Mesendoderm (in vitro differentiated cells): ENCODE measurements at regions not wholly inside any gene's neighbourhood (a gene's known extent, or its start where the extent isn't known, plus 50 kb on each side); places are given as distances from the start of the nearest gene placed in this dataset.

Experiments used
- DNase-seq: peaks from one replicate; pipeline ENCODE4 v3.0.0; 2013
- H2AK5ac ChIP-seq: 2 replicates; pipeline ENCODE4 v1.6.1; 2013; ENCODE audit warnings: low read length, inconsistent platforms
- H2BK120ac ChIP-seq: 2 replicates; pipeline ENCODE4 v1.6.1; 2013; ENCODE audit warnings: low read depth, mild to moderate bottlenecking, low read length, moderate library complexity, mixed read lengths
- H2BK15ac ChIP-seq: replicated peaks from 2 replicates; pipeline ENCODE4 v1.6.1; 2013; ENCODE audit warnings: low read depth, mild to moderate bottlenecking, moderate library complexity
- H2BK5ac ChIP-seq: 2 replicates; pipeline ENCODE4 v1.6.1; 2013; ENCODE audit warnings: low read length, inconsistent platforms
- H3K18ac ChIP-seq: 2 replicates; pipeline ENCODE4 v1.6.1; 2013; ENCODE audit warnings: mild to moderate bottlenecking, low read length, mixed read lengths
- H3K23ac ChIP-seq: one replicate; pipeline ENCODE4 v1.6.1; 2013; ENCODE audit warnings: low read length
- H3K27ac ChIP-seq: 2 replicates; pipeline ENCODE4 v1.5.1; 2013; ENCODE audit warnings: low read depth, mild to moderate bottlenecking, inconsistent platforms, low read length, moderate library complexity
- H3K27me3 ChIP-seq: 2 replicates; pipeline ENCODE4 v1.6.1; 2013; ENCODE audit warnings: low read length, control low read depth, mild to moderate bottlenecking, inconsistent platforms; ENCODE audit not compliant: insufficient read depth, poor library complexity
- H3K36me3 ChIP-seq: 2 replicates; pipeline ENCODE4 v1.6.1; 2013; ENCODE audit warnings: low read length, inconsistent platforms; ENCODE audit not compliant: control insufficient read depth, insufficient read depth
- H3K4ac ChIP-seq: one replicate; pipeline ENCODE4 v1.6.1; 2013; ENCODE audit warnings: low read depth, mild to moderate bottlenecking, low read length, moderate library complexity
- H3K4me1 ChIP-seq: 2 replicates; pipeline ENCODE4 v1.6.1; 2013; ENCODE audit warnings: low read depth, low read length, inconsistent platforms; ENCODE audit not compliant: control insufficient read depth
- H3K4me2 ChIP-seq: 2 replicates; pipeline ENCODE4 v1.6.1; 2013; ENCODE audit warnings: low read length
- H3K4me3 ChIP-seq: 2 replicates; pipeline ENCODE4 v1.5.1; 2013; ENCODE audit warnings: mild to moderate bottlenecking, low read length
- H3K56ac ChIP-seq: one replicate; pipeline ENCODE4 v1.6.1; 2013; ENCODE audit warnings: low read length
- H3K79me1 ChIP-seq: 2 replicates; pipeline ENCODE4 v1.6.1; 2013; ENCODE audit warnings: low read length, inconsistent platforms
- H3K79me2 ChIP-seq: 2 replicates; pipeline ENCODE4 v1.6.1; 2013; ENCODE audit warnings: mild to moderate bottlenecking, low read length; ENCODE audit not compliant: control insufficient read depth, insufficient read depth
- H3K9ac ChIP-seq: 2 replicates; pipeline ENCODE4 v1.6.1; 2013; ENCODE audit warnings: low read length, inconsistent platforms
- H4K5ac ChIP-seq: one replicate; pipeline ENCODE4 v1.6.1; 2013; ENCODE audit warnings: low read length
- H4K8ac ChIP-seq: one replicate; pipeline ENCODE4 v1.6.1; 2013; ENCODE audit warnings: low read depth, mild to moderate bottlenecking, control low read depth, low read length, moderate library complexity
- WGBS: extraction: QIAGEN DNeasy Blood & Tissue Kit; methylation state at CpG from one replicate; pipeline ENCODE4 v1.1.7; 2013; ENCODE audit warnings: low lambda C conversion rate, missing lambda C conversion rate; ENCODE audit not compliant: insufficient coverage; ENCODE audit errors: extremely low coverage; 5-methylcytosine and 5-hydroxymethylcytosine counted together

DNA sequence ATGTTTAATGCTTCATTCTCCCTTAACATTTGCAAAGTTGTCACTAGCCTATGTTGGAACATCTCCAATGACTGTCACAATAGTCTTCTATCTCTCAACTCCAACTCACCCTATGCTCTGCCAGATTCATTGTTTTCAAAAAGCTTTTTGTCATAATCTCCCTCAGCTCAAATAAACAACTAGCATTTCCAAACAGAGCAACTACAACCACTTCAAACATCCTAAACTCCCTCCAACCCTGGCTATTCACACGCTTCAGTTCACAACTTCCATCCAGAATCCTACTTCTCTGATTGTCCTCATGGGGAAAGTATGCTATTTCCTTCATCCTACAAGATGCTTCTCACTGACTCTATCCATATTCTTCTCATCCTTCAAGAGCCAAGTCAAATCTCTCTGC, 139.2 kb upstream of the VRK2 start:
- H3K27me3 ChIP-seq, result no peaks in the 10 kb centered on the region
- no peak overlapping the region for H2BK120ac ChIP-seq
- H3K4ac ChIP-seq, result no peak overlapping the region
- no peak overlapping the region for H3K9ac ChIP-seq
- no peaks in the 10 kb centered on the region for H3K79me1 ChIP-seq
- no peak overlapping the region for H3K4me2 ChIP-seq
- no peak overlapping the region for H3K4me3 ChIP-seq
- no peak overlapping the region for H2BK5ac ChIP-seq
- no peak overlapping the region for H3K23ac ChIP-seq
- H3K27ac ChIP-seq, result no peak overlapping the region
- no peak for DNase-seq
- H2BK15ac ChIP-seq, result no peak overlapping the region
- H3K56ac ChIP-seq, result no peak overlapping the region
- no peak overlapping the region for H4K5ac ChIP-seq
- H3K18ac ChIP-seq, result no peak overlapping the region
- no peaks in the 10 kb centered on the region for H3K79me2 ChIP-seq
- no CpG with 5 or more reads among the region's 1 CpG for WGBS
- no peak overlapping the region for H4K8ac ChIP-seq
- H3K4me1 ChIP-seq, result no peaks in the 10 kb centered on the region
- H3K36me3 ChIP-seq, result no peaks in the 10 kb centered on the region
- no peak overlapping the region for H2AK5ac ChIP-seq

DNA sequence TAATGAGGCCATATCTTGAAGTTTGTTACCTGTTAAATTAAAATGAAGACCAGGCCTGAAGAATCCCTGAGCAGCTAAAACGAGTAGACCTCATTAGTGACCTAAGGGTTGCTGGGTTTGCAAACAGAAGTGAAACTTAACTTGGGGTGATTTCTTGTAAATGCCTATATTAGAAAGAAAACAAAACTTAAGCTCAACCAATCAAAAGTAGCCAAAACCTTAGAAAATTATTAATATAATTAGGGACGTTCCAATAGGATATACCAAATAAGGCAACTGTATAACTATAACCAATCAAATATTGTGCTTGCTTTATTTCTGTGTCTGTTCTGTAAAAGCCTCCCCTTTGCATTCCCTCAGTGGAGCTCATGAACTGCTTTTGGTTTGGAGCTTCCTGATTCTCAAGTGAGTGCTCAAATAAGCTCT, 137.9 kb upstream of the VRK2 start:
- Histone ChIP-seq H3K27me3 (no peaks in the 10 kb centered on the region), H2BK120ac (no peak overlapping the region), H3K79me2 (no peaks in the 10 kb centered on the region), H4K8ac (no peak overlapping the region), H2BK5ac (no peak overlapping the region), H3K79me1 (no peaks in the 10 kb centered on the region), H2BK15ac (no peak overlapping the region), H3K18ac (no peak overlapping the region), H3K23ac (no peak overlapping the region), H4K5ac (no peak overlapping the region), H3K56ac (no peak overlapping the region), H3K9ac (no peak overlapping the region), H3K27ac (no peak overlapping the region), H3K4ac (no peak overlapping the region), H3K4me2 (no peak overlapping the region), H3K36me3 (no peaks in the 10 kb centered on the region), H3K4me3 (no peak overlapping the region), H2AK5ac (no peak overlapping the region), H3K4me1 (no peaks in the 10 kb centered on the region)
- DNase-seq, result no peak
- WGBS, result no CpG with 5 or more reads among the region's 2 CpGs

GRCh38 chr2:57918126-57918525, 128.5 kb upstream of the VRK2 start:
- no peaks in the 10 kb centered on the region for H3K4me1 ChIP-seq
- no peak overlapping the region for H3K18ac ChIP-seq
- H4K8ac ChIP-seq, result no peak overlapping the region
- no peak overlapping the region for H3K23ac ChIP-seq
- H3K56ac ChIP-seq, result no peak overlapping the region
- WGBS, result no CpG with 5 or more reads among the region's 1 CpG
- no peak overlapping the region for H3K4me2 ChIP-seq
- no peak overlapping the region for H2BK15ac ChIP-seq
- H3K27me3 ChIP-seq, result no peaks in the 10 kb centered on the region
- no peak overlapping the region for H3K27ac ChIP-seq
- H2BK5ac ChIP-seq, result no peak overlapping the region
- no peaks in the 10 kb centered on the region for H3K79me1 ChIP-seq
- no peak overlapping the region for H2AK5ac ChIP-seq
- H3K9ac ChIP-seq, result no peak overlapping the region
- H4K5ac ChIP-seq, result no peak overlapping the region
- no peak overlapping the region for H3K4ac ChIP-seq
- no peaks in the 10 kb centered on the region for H3K36me3 ChIP-seq
- H3K79me2 ChIP-seq, result no peaks in the 10 kb centered on the region
- no peak for DNase-seq
- H3K4me3 ChIP-seq, result no peak overlapping the region
- H2BK120ac ChIP-seq, result no peak overlapping the region

GRCh38 chr2:57920342-57920939, 126.2 kb upstream of the VRK2 start:
- no peaks in the 10 kb centered on the region for H3K4me1 ChIP-seq
- no peaks in the 10 kb centered on the region for H3K79me2 ChIP-seq
- no peak for DNase-seq
- H3K79me1 ChIP-seq, result no peaks in the 10 kb centered on the region
- no peak overlapping the region for H4K5ac ChIP-seq
- no peak overlapping the region for H2AK5ac ChIP-seq
- no peak overlapping the region for H3K4me3 ChIP-seq
- no peak overlapping the region for H3K56ac ChIP-seq
- H4K8ac ChIP-seq, result no peak overlapping the region
- H3K36me3 ChIP-seq, result no peaks in the 10 kb centered on the region
- no CpG with 5 or more reads among the region's 5 CpGs for WGBS
- no peak overlapping the region for H3K4me2 ChIP-seq
- no peak overlapping the region for H3K4ac ChIP-seq
- no peak overlapping the region for H3K23ac ChIP-seq
- H3K27ac ChIP-seq, result no peak overlapping the region
- no peak overlapping the region for H3K18ac ChIP-seq
- H2BK120ac ChIP-seq, result no peak overlapping the region
- no peak overlapping the region for H3K9ac ChIP-seq
- H2BK5ac ChIP-seq, result no peak overlapping the region
- H3K27me3 ChIP-seq, result no peaks in the 10 kb centered on the region
- H2BK15ac ChIP-seq, result no peak overlapping the region

DNA sequence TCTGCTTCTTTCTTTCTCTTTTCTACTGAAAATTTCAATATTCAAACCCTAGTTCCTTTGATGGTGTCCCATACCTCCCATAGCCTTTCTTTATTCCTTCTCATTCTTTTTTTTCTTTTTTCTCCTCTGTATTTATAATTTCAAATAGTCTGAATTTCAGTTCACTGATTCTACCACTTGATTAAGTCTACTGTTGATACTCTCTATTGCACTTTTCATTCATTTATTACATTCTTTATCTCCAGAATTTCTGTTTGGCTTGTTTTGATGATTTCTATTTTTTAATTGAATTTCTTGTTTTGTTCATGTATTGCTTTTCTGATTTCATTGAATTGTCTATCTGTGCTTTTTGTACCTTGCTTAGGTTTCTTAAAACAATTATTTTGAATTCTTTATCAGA, 111.9 kb upstream of the VRK2 start:
- H3K36me3 ChIP-seq, result no peaks in the 10 kb centered on the region
- no peak overlapping the region for H3K18ac ChIP-seq
- no peaks in the 10 kb centered on the region for H3K79me1 ChIP-seq
- no peak overlapping the region for H4K8ac ChIP-seq
- no peak overlapping the region for H3K23ac ChIP-seq
- no peak overlapping the region for H2BK120ac ChIP-seq
- DNase-seq, result no peak
- no peak overlapping the region for H2BK15ac ChIP-seq
- H3K4me2 ChIP-seq, result no peak overlapping the region
- H3K27me3 ChIP-seq, result no peaks in the 10 kb centered on the region
- no peak overlapping the region for H4K5ac ChIP-seq
- no peak overlapping the region for H3K9ac ChIP-seq
- H3K4ac ChIP-seq, result no peak overlapping the region
- H2BK5ac ChIP-seq, result no peak overlapping the region
- H3K79me2 ChIP-seq, result no peaks in the 10 kb centered on the region
- no peak overlapping the region for H3K56ac ChIP-seq
- no peak overlapping the region for H2AK5ac ChIP-seq
- H3K27ac ChIP-seq, result no peak overlapping the region
- no peaks in the 10 kb centered on the region for H3K4me1 ChIP-seq
- no peak overlapping the region for H3K4me3 ChIP-seq

DNA sequence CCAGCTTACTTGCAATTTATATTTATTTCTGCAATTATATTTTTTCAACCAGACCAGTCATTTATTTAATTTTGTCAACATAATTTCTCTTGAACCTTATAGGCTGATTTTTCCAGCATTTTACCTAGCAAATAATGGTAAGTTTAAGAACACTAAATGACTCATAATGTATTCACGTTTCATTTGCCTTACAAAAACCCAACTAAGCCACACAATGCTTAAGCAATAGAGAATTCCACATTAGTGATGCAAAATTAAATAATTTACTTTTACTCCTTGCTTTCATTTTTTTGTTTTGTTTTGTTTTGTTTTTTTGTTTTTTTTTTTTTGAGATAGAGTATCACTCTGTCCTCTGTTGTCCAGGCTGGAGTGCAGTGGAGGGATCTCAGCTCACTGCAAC, 110.4 kb upstream of the VRK2 start:
- no peaks in the 10 kb centered on the region for H3K36me3 ChIP-seq
- H3K4ac ChIP-seq, result no peak overlapping the region
- DNase-seq, result no peak
- H2AK5ac ChIP-seq, result no peak overlapping the region
- no peak overlapping the region for H4K5ac ChIP-seq
- no peaks in the 10 kb centered on the region for H3K4me1 ChIP-seq
- no peak overlapping the region for H3K27ac ChIP-seq
- no peak overlapping the region for H3K23ac ChIP-seq
- H3K79me2 ChIP-seq, result no peaks in the 10 kb centered on the region
- no peaks in the 10 kb centered on the region for H3K27me3 ChIP-seq
- no peak overlapping the region for H4K8ac ChIP-seq
- H3K56ac ChIP-seq, result no peak overlapping the region
- no peak overlapping the region for H3K18ac ChIP-seq
- no peak overlapping the region for H3K4me2 ChIP-seq
- H2BK15ac ChIP-seq, result no peak overlapping the region
- no peaks in the 10 kb centered on the region for H3K79me1 ChIP-seq
- no peak overlapping the region for H3K9ac ChIP-seq
- H3K4me3 ChIP-seq, result no peak overlapping the region
- no peak overlapping the region for H2BK120ac ChIP-seq
- WGBS, result no CpG with 5 or more reads among the region's 1 CpG
- no peak overlapping the region for H2BK5ac ChIP-seq
